ENCODE measurements at regions not wholly inside any gene's neighbourhood (a gene's known extent, or its start where the extent isn't known, plus 50 kb on each side); places are given as distances from the start of the nearest gene placed in this dataset.

DNA sequence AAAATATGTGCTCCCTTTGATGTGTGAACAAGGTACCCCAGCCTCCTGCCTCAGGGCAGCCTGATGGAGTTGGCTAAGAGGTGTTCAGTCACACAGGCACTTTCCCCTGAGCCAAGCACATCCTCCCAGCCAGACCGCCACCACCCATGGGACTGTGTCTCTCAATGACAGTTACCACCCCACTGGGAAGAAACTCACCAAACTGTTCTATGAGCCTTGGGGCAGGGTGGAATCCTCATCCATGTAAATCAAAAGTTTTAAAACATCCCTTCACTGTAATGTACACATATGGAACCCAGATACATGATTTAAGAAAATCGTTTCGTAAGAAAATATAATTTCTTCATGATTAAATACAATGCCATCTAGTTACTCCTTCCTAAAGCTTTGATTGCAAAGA is 138.4 kb upstream of the LSM14A start:
- TF ChIP-seq, protein P1, sequence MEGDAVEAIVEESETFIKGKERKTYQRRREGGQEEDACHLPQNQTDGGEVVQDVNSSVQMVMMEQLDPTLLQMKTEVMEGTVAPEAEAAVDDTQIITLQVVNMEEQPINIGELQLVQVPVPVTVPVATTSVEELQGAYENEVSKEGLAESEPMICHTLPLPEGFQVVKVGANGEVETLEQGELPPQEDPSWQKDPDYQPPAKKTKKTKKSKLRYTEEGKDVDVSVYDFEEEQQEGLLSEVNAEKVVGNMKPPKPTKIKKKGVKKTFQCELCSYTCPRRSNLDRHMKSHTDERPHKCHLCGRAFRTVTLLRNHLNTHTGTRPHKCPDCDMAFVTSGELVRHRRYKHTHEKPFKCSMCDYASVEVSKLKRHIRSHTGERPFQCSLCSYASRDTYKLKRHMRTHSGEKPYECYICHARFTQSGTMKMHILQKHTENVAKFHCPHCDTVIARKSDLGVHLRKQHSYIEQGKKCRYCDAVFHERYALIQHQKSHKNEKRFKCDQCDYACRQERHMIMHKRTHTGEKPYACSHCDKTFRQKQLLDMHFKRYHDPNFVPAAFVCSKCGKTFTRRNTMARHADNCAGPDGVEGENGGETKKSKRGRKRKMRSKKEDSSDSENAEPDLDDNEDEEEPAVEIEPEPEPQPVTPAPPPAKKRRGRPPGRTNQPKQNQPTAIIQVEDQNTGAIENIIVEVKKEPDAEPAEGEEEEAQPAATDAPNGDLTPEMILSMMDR (IDR thresholded peaks at IDR 0.05 in 4 of 5, conservative IDR thresholded peaks at IDR 0.05 in 1 of 5), result no peak
- no peak for TF ChIP-seq POLR2A (IDR thresholded peaks at IDR 0.05)
